ENCODE measurements at regions not wholly inside any gene's neighbourhood (a gene's known extent, or its start where the extent isn't known, plus 50 kb on each side); places are given as distances from the start of the nearest gene placed in this dataset.

DNA sequence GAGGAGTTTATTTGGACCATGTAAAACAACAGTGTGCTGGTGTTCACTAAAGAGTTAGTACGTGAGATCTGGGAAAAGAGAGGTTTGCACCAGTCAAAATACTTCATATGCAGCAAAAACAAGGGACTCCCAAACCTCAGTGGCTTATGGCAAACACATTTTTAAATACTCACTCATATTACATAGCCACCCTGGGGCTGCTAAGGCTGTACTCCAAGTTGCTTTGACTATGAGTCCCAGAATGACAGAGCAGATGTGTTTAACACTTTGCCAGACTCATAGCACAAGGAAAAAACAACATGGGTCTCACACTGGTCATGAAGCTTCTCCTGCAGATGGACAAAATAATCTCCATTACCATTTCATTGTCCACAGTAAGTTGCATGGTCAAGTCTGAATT lies 202.8 kb upstream of the GRIA4 start:
- DNase-seq, result no peak
- no peaks in the 10 kb centered on the region for H3K36me3 Mint-ChIP-seq (ENCODE audit: low read depth)
- H3K9me3 Mint-ChIP-seq, result no peaks in the 10 kb centered on the region
- no peak overlapping the region for H3K27ac Mint-ChIP-seq
- peaks cover 4% of the 10 kb centered on the region for H3K27me3 Mint-ChIP-seq (ENCODE audit: low read depth, poor library complexity)
- no peaks in the 10 kb centered on the region for H3K4me1 Mint-ChIP-seq
- TF ChIP-seq, protein P1, sequence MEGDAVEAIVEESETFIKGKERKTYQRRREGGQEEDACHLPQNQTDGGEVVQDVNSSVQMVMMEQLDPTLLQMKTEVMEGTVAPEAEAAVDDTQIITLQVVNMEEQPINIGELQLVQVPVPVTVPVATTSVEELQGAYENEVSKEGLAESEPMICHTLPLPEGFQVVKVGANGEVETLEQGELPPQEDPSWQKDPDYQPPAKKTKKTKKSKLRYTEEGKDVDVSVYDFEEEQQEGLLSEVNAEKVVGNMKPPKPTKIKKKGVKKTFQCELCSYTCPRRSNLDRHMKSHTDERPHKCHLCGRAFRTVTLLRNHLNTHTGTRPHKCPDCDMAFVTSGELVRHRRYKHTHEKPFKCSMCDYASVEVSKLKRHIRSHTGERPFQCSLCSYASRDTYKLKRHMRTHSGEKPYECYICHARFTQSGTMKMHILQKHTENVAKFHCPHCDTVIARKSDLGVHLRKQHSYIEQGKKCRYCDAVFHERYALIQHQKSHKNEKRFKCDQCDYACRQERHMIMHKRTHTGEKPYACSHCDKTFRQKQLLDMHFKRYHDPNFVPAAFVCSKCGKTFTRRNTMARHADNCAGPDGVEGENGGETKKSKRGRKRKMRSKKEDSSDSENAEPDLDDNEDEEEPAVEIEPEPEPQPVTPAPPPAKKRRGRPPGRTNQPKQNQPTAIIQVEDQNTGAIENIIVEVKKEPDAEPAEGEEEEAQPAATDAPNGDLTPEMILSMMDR (IDR thresholded peaks at IDR 0.05), result no peak
- H3K4me3 Mint-ChIP-seq, result no peak overlapping the region

DNA sequence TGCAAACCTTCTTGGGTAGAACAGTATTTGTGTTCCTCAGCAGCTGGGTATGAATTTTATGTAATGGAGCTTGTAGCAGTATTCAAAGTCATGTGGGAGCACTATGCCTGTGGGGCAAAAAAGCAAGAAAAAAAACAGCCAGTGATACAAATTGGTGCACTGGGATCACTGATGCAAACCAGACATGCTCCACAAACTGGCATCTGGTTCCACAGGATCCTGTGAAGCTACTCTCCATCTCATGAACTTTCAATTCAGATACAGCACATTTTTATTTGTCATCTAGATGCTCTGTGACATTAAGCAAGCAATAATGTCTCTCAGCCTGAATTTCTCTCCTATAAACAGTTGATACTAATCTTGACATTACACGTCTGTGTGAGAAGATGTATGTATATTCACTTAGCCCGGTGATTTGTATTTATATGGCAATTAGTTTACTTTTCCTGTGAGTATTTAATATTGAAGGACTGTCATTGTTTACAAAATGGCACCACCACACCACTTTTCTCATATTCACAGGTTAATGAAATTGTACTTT lies 208.5 kb upstream of the GRIA4 start:
- Mint-ChIP-seq H3K4me1 (no peaks in the 10 kb centered on the region), H3K27ac (no peak overlapping the region), H3K36me3 (ENCODE audit: low read depth) (no peaks in the 10 kb centered on the region), H3K27me3 (ENCODE audit: low read depth, poor library complexity) (peaks cover 7% of the 10 kb centered on the region), H3K9me3 (no peaks in the 10 kb centered on the region), H3K4me3 (no peak overlapping the region)
- TF ChIP-seq, protein P1 (IDR thresholded peaks at IDR 0.05), result no peak
- DNase-seq, result no peak

DNA sequence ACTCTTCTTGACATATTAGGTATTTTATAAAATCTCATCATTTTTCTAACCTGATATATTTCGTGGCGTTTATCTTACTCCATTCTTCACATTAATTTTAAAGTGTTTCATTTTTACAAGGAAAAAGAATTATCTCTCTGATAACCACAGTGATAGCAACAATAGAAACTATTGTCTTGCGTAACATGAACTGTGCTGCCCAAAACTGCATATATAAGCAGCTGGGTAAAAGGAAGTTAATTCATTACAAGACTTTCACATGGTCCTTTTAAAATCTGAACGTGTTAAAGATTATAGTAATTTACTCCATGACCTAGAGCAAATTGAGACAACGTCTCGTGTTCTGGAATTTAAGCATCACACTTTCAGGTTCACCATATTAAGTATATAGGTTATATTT lies 210.4 kb upstream of the GRIA4 start:
- TF ChIP-seq, protein P1 (IDR thresholded peaks at IDR 0.05), result no peak
- Mint-ChIP-seq H3K27me3 (ENCODE audit: low read depth, poor library complexity) (peaks cover 3% of the 10 kb centered on the region), H3K27ac (no peak overlapping the region), H3K36me3 (ENCODE audit: low read depth) (no peaks in the 10 kb centered on the region), H3K4me1 (no peaks in the 10 kb centered on the region), H3K4me3 (no peak overlapping the region), H3K9me3 (no peaks in the 10 kb centered on the region)
- DNase-seq, result no peak

DNA sequence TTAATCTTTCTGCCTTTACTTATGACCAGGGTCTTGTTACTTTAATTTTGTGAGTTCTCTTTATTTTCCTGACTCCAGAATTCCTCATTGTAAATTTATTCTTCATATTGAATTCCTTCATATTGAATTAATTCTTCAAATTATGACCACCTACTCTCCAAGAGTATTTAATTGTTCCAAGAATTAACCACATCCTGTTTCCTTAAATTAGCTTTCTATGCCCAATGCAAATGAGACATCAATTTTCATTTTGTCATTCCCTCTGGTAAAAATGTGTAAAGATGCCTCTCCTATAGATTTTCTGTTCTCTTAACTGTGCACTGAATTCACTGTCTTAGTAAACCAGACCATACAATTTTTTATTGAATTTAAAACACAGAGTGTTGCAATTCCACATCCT lies 211.2 kb upstream of the GRIA4 start:
- TF ChIP-seq, protein P1 (IDR thresholded peaks at IDR 0.05), result no peak
- Mint-ChIP-seq H3K4me3 (no peak overlapping the region), H3K9me3 (no peaks in the 10 kb centered on the region), H3K27me3 (ENCODE audit: low read depth, poor library complexity) (peaks cover 3% of the 10 kb centered on the region), H3K27ac (no peak overlapping the region), H3K4me1 (no peaks in the 10 kb centered on the region), H3K36me3 (ENCODE audit: low read depth) (no peaks in the 10 kb centered on the region)
- no peak for DNase-seq

DNA sequence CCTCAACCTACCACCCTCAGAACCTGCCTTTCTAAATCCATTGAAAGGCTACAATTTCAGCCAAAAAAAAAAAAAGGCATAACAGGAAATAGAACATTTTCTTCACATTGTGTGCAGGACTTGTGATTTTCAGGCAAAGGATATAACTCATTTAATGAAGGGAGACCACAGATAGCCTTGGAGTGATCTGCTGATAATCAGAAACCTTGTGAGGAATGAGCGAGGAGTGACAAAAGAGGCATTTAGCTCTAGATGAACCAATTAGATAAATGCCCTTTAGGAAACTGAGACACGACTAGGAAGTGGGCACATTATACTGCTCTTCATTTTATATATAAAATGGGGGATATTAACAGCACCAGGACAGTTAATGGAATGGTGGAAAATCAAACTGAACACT lies 216.5 kb upstream of the GRIA4 start:
- Mint-ChIP-seq H3K27ac (no peak overlapping the region), H3K4me3 (no peak overlapping the region), H3K9me3 (no peaks in the 10 kb centered on the region), H3K27me3 (ENCODE audit: low read depth, poor library complexity) (no peaks in the 10 kb centered on the region), H3K36me3 (ENCODE audit: low read depth) (no peaks in the 10 kb centered on the region), H3K4me1 (no peaks in the 10 kb centered on the region)
- no peak for DNase-seq
- TF ChIP-seq, protein P1 (IDR thresholded peaks at IDR 0.05), result no peak

DNA sequence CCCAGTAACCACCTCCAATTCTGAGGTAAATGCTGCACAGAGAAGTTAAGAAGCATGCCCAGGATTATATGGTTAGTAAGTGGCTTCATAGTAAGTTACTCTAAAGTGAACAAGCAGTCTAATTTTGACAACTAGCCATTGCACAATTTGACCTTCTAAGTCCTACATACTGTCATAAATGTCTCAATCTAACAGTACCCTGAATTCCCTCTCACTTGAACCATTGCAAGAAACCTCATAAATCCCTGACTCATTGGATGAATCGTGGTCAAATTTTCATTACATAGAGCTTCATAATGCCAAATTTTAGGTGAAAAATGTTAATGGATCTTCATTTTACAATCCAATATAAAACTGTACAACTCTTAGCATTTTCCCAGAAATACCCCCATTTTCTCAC lies 217.3 kb upstream of the GRIA4 start:
- H3K27me3 Mint-ChIP-seq (ENCODE audit: low read depth, poor library complexity), result no peaks in the 10 kb centered on the region
- TF ChIP-seq, protein P1 (IDR thresholded peaks at IDR 0.05), result no peak

More for the DNA sequence above, 217.3 kb upstream of the GRIA4 start:
- Mint-ChIP-seq H3K4me3 (no peak overlapping the region), H3K9me3 (no peaks in the 10 kb centered on the region), H3K4me1 (no peaks in the 10 kb centered on the region), H3K36me3 (ENCODE audit: low read depth) (no peaks in the 10 kb centered on the region), H3K27ac (no peak overlapping the region)
- no peak for DNase-seq
